HG03196 (cell line): ENCODE measurements at regions not wholly inside any gene's neighbourhood (a gene's known extent, or its start where the extent isn't known, plus 50 kb on each side); places are given as distances from the start of the nearest gene placed in this dataset.
"Not testable (repeated sequence)": the region's sequence is repeated elsewhere in the genome, so short reads cannot be mapped to it uniquely, and the experiment has no call there.

Experiments used
- ATAC-seq: cut with Tn5 transposase; IDR thresholded peaks from one replicate; pipeline ENCODE4 v1.9.1; 2021; ENCODE audit not compliant: unreplicated experiment

GRCh38 chr14:57061009-57061711 lies 207.5 kb downstream of the EXOC5 start:
- no peak for ATAC-seq

- peak; percentile 88 for ATAC-seq
Measured at GRCh38 chr14:57060276-57060955, 208.3 kb downstream of the EXOC5 start.

- no peak for ATAC-seq
Measured at GRCh38 chr14:57058319-57058718, 210.4 kb downstream of the EXOC5 start.

GRCh38 chr14:57057803-57058202 lies 210.9 kb downstream of the EXOC5 start:
- ATAC-seq, result no peak

DNA sequence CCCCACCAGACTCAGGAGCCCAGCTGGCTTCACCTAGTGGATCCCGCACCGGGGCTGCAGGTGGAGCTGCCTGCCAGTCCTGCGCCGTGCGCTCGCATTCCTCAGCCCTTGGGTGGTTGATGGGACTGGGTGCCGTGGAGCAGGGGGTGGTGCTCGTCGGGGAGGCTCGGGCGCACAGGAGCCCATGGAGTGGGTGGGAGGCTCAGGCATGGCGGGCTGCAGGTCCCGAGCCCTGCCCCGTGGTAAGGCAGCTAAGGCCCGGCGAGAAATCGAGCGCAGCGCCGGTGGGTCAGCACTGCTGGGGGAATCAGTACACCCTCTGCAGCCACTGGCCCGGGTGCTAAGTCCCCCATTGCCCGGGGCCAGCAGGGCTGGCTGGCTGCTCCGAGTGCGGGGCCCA lies 212.2 kb downstream of the EXOC5 start:
- not testable (repeated sequence) for ATAC-seq

GRCh38 chr14:57052705-57053302 lies 215.9 kb downstream of the EXOC5 start:
- ATAC-seq, result no peak

DNA sequence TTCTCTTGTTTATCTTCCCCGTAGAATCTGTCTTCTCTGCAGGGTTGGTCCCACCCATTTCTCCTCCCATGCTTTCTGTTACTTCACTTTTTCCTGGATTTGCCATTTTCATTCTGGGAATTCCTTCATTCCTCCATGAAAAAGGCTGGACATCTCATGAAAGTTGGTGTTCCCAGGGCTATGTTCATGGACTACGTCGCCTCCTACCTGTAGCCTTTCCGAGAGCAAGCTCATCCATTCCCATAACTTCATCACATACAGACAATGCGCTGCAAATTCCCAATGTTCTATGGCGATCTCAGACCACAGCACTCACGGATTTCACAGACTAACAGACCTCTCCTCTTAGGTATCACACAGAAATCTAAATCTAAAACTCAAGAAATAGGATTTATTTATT lies 217.1 kb downstream of the EXOC5 start:
- no peak for ATAC-seq

DNA sequence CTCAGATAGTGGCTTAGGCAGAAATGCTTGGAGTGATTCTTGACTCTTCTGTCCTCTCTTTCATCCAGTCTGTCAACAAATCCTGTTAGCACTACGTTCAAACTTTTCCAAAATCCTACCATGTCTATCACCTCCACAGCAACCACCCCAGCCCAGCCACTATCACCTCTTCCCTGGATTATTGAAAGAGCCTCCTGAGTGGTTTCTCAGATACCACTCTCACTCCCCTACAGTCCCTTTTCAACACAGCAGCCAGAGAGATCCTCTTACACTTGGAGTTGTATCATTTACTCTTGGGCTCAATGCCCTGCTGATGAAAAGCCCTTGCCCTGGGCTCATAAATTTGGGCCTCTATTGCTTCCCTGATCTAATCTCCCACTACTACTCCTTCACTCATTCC lies 218.9 kb downstream of the EXOC5 start:
- no peak for ATAC-seq

GRCh38 chr14:57046175-57046574 lies 222.5 kb downstream of the EXOC5 start:
- no peak for ATAC-seq

DNA sequence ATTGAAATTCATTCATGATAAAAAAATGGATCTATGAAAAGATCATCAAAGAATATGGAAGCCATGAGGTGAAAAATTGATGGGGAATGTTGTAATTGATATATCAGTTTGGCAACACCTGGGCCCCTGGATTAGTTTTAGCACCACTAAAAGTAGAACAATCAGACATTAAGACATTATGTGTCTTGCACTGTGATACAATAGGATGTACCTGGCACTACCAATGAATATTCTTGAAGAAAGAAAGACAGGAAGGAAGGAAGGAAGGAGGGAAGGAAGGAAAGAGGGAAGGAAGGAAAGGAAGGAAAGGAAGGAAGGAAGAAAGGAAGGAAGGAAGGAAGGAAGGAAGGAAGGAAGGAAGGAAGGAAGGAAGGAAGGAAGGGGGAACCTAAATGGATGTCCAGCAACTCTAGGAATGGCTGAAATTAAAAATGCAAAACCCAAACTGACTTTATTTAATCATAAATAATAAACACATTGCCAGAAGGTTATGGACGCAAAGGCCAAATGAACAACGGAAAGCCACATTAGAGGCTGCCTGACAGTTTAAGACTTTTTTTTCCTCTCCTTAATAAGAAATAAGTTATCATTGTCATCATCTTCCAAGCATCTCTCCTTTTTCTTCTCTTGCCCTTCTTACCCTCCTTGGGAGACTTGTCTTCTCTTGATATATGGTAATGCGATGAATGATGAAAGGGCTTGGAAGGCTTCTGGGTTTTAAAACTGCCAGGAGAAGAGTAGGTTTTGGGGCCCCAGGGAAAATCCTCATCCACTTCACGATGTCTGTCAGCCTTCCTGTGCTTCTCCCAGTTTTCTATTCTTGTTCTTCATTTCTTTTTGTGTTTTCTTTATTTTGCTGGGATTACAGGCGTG lies 224.4 kb downstream of the EXOC5 start:
- not testable (repeated sequence) for ATAC-seq

- ATAC-seq, result no peak
Measured at GRCh38 chr14:57038689-57039088, 228.4 kb upstream of the OTX2 start.

DNA sequence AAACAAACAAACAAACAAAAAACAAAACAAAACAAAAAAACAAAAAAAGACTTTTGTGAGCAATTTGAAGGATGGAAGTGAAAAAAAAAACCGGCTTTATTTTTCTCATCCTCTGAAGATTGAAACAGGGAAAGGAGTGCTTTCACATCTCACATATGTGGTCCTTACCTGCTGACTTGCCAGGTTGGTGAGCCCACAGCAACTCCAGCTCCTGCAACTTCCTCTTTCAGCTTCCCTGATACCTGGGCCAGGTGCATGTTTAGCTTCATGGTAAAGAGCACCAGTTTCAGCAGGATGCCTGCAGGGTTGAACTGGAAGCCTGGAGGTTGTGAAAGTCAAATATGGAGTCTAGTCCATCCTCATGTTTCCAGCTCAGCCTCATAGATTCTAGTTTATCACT lies 221.2 kb upstream of the OTX2 start:
- no peak for ATAC-seq

- ATAC-seq, result no peak
Measured at GRCh38 chr14:57029620-57030253, 219.5 kb upstream of the OTX2 start.

GRCh38 chr14:57025456-57025855 lies 215.2 kb upstream of the OTX2 start:
- no peak for ATAC-seq

- ATAC-seq, result no peak
Measured at GRCh38 chr14:57022608-57023007, 212.3 kb upstream of the OTX2 start.

GRCh38 chr14:57018065-57018464 lies 207.8 kb upstream of the OTX2 start:
- no peak for ATAC-seq

DNA sequence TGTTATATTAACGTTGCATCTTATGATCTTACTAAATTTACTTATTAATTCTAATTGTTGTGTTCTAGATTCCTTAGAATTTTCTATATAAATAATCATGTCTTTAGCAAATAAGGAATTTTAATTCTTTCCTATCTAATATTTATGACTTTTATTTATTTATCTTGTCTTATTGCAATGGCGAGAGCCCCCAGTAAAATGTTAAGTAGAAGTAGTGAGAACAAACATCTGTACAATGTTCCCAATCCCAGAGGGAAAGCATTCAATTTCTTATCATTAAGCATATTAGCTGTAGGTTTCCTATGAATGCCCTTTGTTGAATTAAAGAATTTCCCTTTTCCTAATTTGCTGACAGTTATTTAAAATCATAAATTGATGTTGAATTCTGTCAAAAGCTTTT lies 203.7 kb upstream of the OTX2 start:
- ATAC-seq, result no peak

DNA sequence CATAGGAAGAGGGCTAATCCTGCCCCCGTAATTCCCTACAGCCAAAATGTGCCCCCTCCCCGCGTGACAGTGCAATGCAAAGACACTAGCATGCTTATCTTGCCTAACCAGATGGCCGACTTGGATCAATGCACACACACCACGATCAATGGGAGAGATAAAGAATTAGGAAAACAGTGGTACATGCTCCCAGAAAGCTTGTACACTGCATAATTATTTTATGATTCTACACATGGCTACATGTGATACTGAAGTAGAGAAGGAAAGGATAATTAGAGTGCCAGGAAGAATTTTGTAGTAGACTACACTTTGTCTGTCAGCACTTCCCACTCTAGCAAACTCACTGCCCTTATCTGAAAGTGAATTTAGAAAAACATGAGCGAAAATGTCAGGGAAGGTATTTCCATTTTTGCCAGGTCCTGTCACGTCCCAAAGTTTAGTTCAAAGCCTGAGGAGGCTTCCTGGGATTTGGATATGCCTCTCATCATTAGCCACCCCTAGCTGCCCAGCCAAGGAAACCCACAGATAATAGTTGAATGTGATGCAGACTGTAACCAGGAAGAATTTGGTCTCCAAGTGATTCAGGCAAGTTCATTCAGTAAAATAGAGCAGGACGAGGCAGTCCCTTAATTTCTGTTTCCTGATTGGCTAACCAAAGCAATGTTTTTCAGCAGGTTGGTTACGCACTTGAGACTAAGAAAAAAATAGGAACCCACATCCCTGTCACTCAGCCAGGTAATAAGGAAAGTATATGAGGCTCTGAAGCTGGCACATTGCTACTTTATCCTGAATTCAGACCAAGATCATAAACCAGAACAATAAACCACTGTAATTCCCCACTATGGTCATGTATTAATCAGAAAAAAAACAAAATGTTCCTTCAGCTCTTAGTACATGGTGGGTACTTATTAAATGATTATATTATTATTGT lies 199.6 kb upstream of the OTX2 start:
- ATAC-seq, result no peak

DNA sequence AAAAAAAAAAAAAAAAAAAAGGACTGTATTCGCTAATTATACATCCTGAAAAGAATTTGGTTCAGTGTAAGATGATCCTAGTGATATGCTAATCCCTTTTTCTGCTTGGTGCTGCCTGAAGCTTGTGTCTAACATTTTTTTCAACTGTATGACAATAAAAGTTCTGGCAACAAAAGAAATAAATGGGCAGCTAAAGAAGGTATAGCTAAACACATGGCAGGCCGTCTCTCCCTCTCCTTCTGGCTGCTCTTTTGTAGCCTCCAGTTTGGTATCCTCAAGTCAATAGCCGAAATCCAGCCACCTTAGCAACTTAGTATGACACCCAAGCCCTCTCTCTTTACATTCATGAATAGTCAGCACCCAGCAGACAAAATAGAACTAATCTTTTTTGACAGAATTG lies 198.3 kb upstream of the OTX2 start:
- no peak for ATAC-seq

- ATAC-seq, result no peak
Measured at GRCh38 chr14:56998728-56999127, 188.4 kb upstream of the OTX2 start.
